CD14-positive monocyte (primary cell): ENCODE measurements at regions not wholly inside any gene's neighbourhood (a gene's known extent, or its start where the extent isn't known, plus 50 kb on each side); places are given as distances from the start of the nearest gene placed in this dataset.

Source experiments
- DNase-seq, 3 donors: peaks; one replicate each; pipeline ENCODE4 v3.0.0-alpha.2; 2011 to 2022
- H2AFZ ChIP-seq: 2 replicates; pipeline ENCODE4 v1.6.0; 2012; ENCODE audit warnings: mild to moderate bottlenecking, low read depth, low read length, inconsistent platforms; ENCODE audit not compliant: insufficient read depth, poor library complexity, severe bottlenecking
- H3K27ac ChIP-seq, 2 donors: 1 replicate in 1 of 2; 2 replicates in 1 of 2; pipeline ENCODE4 v1.5.1; 2012 to 2013; ENCODE audit warnings: low read length in 2 of 2, control low read depth in 1 of 2, inconsistent platforms in 1 of 2, low read depth in 1 of 2, mild to moderate bottlenecking in 1 of 2
- H3K27me3 ChIP-seq, 2 donors: one replicate each; pipeline versions ENCODE4 v1.6.0 to v1.6.1; 2011 to 2013; ENCODE audit warnings: low read length in 2 of 2; ENCODE audit not compliant: control insufficient read depth in 2 of 2, insufficient read depth in 2 of 2
- H3K36me3 ChIP-seq, 2 donors: replicated peaks in 1 of 2; 1 replicate in 1 of 2; 2 replicates in 1 of 2; pipeline versions ENCODE4 v1.5.1 to v1.6.1; 2012 to 2013; ENCODE audit warnings: low read length in 2 of 2, control low read depth in 1 of 2, inconsistent platforms in 1 of 2, mild to moderate bottlenecking in 1 of 2; ENCODE audit not compliant: insufficient read depth in 2 of 2, control insufficient read depth in 1 of 2
- H3K4me1 ChIP-seq, 2 donors: 1 replicate in 1 of 2; 2 replicates in 1 of 2; pipeline versions ENCODE4 v1.5.1 to v1.6.1; 2012 to 2013; ENCODE audit warnings: low read length in 2 of 2, control low read depth in 1 of 2, inconsistent platforms in 1 of 2, mild to moderate bottlenecking in 1 of 2, moderate library complexity in 1 of 2; ENCODE audit not compliant: insufficient read depth in 2 of 2, control insufficient read depth in 1 of 2
- H3K4me2 ChIP-seq: replicated peaks from 2 replicates; pipeline ENCODE3; 2012; ENCODE audit warnings: low read length, moderate library complexity, mild to moderate bottlenecking; ENCODE audit not compliant: poor library complexity, severe bottlenecking; ENCODE audit errors: extremely low read depth
- H3K4me3 ChIP-seq, 3 experiments: fragments of 200-600 bp in 1 of 3; sonication (generic) in 1 of 3; replicated peaks in 1 of 3; 1 replicate in 2 of 3; 2 replicates in 1 of 3; pipeline ENCODE4 v1.5.1; 2011 to 2013; ENCODE audit warnings: low read length in 3 of 3, mild to moderate bottlenecking in 3 of 3, control low read depth in 2 of 3, low read depth in 2 of 3, inconsistent platforms in 1 of 3, moderate library complexity in 1 of 3
- H3K79me2 ChIP-seq: 2 replicates; pipeline ENCODE4 v1.6.0; 2012; ENCODE audit warnings: mild to moderate bottlenecking, control low read depth, inconsistent platforms, low read length, moderate library complexity; ENCODE audit not compliant: insufficient read depth
- H3K9ac ChIP-seq: 2 replicates; pipeline ENCODE4 v1.6.0; 2017; ENCODE audit warnings: low read length, mild to moderate bottlenecking; ENCODE audit not compliant: insufficient read depth, poor library complexity, severe bottlenecking
- H3K9me3 ChIP-seq, 2 donors: replicated peaks in 1 of 2; 1 replicate in 1 of 2; 2 replicates in 1 of 2; pipeline versions ENCODE4 v1.5.1 to v1.6.1; 2012 to 2013; ENCODE audit warnings: low read length in 2 of 2, control low read depth in 1 of 2; ENCODE audit not compliant: control insufficient read depth in 1 of 2, insufficient read depth in 1 of 2
- H4K20me1 ChIP-seq: 2 replicates; pipeline ENCODE4 v1.6.0; 2012; ENCODE audit warnings: mild to moderate bottlenecking, low read length, control low read depth, moderate library complexity; ENCODE audit not compliant: insufficient read depth
- H3K27ac Mint-ChIP-seq, 7 donors: one replicate each; pipeline ENCODE4 v1.8.0; 2020; ENCODE audit warnings: mild to moderate bottlenecking in 7 of 7, mixed read lengths in 7 of 7, moderate library complexity in 6 of 7, inconsistent platforms in 2 of 7
- H3K27me3 Mint-ChIP-seq, 3 donors: one replicate each; pipeline ENCODE4 v1.8.0; 2021 to 2022; ENCODE audit warnings: low read depth in 3 of 3, mild to moderate bottlenecking in 3 of 3, mixed read lengths in 3 of 3, moderate library complexity in 3 of 3, inconsistent platforms in 1 of 3
- H3K36me3 Mint-ChIP-seq, 2 donors: one replicate each; pipeline ENCODE4 v1.8.0; 2020; ENCODE audit warnings: mixed read lengths in 2 of 2, inconsistent platforms in 1 of 2, mild to moderate bottlenecking in 1 of 2
- H3K4me1 Mint-ChIP-seq: one replicate; pipeline ENCODE4 v1.8.0; 2020; ENCODE audit warnings: mild to moderate bottlenecking, mixed read lengths
- H3K4me3 Mint-ChIP-seq, 2 donors: one replicate each; pipeline ENCODE4 v1.8.0; 2020; ENCODE audit warnings: mild to moderate bottlenecking in 2 of 2, mixed read lengths in 2 of 2, moderate library complexity in 1 of 2
- H3K9me3 Mint-ChIP-seq, 7 donors: one replicate each; pipeline ENCODE4 v1.8.0; 2020 to 2022; ENCODE audit warnings: mixed read lengths in 7 of 7, mild to moderate bottlenecking in 6 of 7, moderate library complexity in 6 of 7, inconsistent platforms in 2 of 7
- WGBS: methylation state at CpG from one replicate; pipeline ENCODE4 v1.1.5; 2013; ENCODE audit warnings: missing lambda C conversion rate; ENCODE audit not compliant: insufficient coverage; 5-methylcytosine and 5-hydroxymethylcytosine counted together
- intact Hi-C, 2 donors: fragments of 100-400 bp; cut with micrococcal nuclease; formaldehyde crosslinking; loops; one replicate each; pipeline versions ENCODE4 v1.15.0 to v1.15.1; 2023
- TF ChIP-seq, protein P1 (sequence below): fragments of 200-600 bp; IDR thresholded peaks from one replicate; pipeline ENCODE4 v1.8.0; 2022; ENCODE audit warnings: antibody characterized with exemption, mild to moderate bottlenecking

DNA sequence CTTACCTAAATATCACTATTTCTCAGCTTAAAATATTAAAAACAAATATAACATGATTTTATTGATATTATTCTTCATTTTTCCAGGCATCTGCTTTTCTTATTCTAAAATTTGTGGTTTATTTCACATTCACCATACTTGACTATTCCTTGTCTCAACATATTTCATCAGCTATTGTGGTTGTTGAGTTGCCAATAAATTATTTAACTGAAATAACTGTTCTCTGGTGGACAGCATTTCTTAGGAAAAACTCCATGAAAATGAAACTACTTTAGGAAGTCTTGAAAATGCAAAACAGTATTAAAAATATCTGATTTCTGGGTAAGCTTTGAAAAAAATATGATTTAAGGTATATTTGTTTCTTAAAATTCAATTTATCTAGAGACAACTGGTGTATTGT is 122.9 kb upstream of the SEMA3A start:
- TF ChIP-seq, protein P1, sequence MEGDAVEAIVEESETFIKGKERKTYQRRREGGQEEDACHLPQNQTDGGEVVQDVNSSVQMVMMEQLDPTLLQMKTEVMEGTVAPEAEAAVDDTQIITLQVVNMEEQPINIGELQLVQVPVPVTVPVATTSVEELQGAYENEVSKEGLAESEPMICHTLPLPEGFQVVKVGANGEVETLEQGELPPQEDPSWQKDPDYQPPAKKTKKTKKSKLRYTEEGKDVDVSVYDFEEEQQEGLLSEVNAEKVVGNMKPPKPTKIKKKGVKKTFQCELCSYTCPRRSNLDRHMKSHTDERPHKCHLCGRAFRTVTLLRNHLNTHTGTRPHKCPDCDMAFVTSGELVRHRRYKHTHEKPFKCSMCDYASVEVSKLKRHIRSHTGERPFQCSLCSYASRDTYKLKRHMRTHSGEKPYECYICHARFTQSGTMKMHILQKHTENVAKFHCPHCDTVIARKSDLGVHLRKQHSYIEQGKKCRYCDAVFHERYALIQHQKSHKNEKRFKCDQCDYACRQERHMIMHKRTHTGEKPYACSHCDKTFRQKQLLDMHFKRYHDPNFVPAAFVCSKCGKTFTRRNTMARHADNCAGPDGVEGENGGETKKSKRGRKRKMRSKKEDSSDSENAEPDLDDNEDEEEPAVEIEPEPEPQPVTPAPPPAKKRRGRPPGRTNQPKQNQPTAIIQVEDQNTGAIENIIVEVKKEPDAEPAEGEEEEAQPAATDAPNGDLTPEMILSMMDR = no peak
- Mint-ChIP-seq H3K4me3 (no peak overlapping the region), H3K36me3 (no peaks in the 10 kb centered on the region), H3K27me3 (no peaks in the 10 kb centered on the region), H3K9me3 (peaks cover 0 to 7% (median 3%) of the 10 kb centered on the region in 7 donors), H3K4me1 (no peaks in the 10 kb centered on the region), H3K27ac (no peak overlapping the region)
- Histone ChIP-seq H3K36me3 (no peaks in the 10 kb centered on the region), H3K4me1 (no peaks in the 10 kb centered on the region), H3K27me3 (no peaks in the 10 kb centered on the region), H3K9me3 (no peaks in the 10 kb centered on the region), H3K79me2 (no peaks in the 10 kb centered on the region), H4K20me1 (no peaks in the 10 kb centered on the region), H3K9ac (no peak overlapping the region), H3K4me3 (no peak overlapping the region), H2AFZ (no peak overlapping the region), H3K27ac (no peak overlapping the region), H3K4me2 (no peak overlapping the region)
- DNase-seq = no peak
- intact Hi-C loops = no loop called here

DNA sequence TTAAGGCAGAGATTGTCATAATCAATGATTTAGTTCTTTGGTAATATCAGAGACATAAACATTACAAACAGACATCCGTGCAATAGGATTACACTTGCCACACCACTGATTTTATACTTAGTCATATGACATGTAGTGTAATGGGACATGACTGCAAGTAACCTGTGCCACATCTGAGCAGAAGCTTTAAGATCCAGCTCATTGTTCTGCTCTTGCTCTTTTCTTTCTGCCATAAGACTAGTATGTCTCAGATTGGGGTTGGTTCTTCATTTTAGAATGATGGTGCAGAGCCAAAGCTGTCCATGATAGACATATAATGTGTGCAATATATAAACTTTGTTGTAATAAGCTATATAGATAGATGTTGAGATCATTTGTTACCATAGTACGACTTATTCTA is 119.7 kb upstream of the SEMA3A start:
- TF ChIP-seq, protein P1 = no peak

More for the DNA sequence above, 119.7 kb upstream of the SEMA3A start:
- H3K9me3 Mint-ChIP-seq = no peaks in the 10 kb centered on the region
- no peaks in the 10 kb centered on the region for H3K27me3 Mint-ChIP-seq
- Histone ChIP-seq H3K9ac (no peak overlapping the region), H3K27ac (no peak overlapping the region), H3K9me3 (no peaks in the 10 kb centered on the region), H4K20me1 (no peaks in the 10 kb centered on the region), H3K36me3 (no peaks in the 10 kb centered on the region), H2AFZ (no peak overlapping the region), H3K4me1 (no peaks in the 10 kb centered on the region), H3K4me2 (no peak overlapping the region), H3K4me3 (no peak overlapping the region), H3K27me3 (no peaks in the 10 kb centered on the region), H3K79me2 (no peaks in the 10 kb centered on the region)
- intact Hi-C loops = no loop called here
- no peaks in the 10 kb centered on the region for H3K4me1 Mint-ChIP-seq
- no peak overlapping the region for H3K27ac Mint-ChIP-seq
- H3K4me3 Mint-ChIP-seq = no peak overlapping the region
- H3K36me3 Mint-ChIP-seq = no peaks in the 10 kb centered on the region
- DNase-seq = no peak
- WGBS = no CpG with 5 or more reads among the region's 2 CpGs
